ENCODE measurements at regions not wholly inside any gene's neighbourhood (a gene's known extent, or its start where the extent isn't known, plus 50 kb on each side); places are given as distances from the start of the nearest gene placed in this dataset.
"Not testable (repeated sequence)": the region's sequence is repeated elsewhere in the genome, so short reads cannot be mapped to it uniquely, and the experiment has no call there.

DNA sequence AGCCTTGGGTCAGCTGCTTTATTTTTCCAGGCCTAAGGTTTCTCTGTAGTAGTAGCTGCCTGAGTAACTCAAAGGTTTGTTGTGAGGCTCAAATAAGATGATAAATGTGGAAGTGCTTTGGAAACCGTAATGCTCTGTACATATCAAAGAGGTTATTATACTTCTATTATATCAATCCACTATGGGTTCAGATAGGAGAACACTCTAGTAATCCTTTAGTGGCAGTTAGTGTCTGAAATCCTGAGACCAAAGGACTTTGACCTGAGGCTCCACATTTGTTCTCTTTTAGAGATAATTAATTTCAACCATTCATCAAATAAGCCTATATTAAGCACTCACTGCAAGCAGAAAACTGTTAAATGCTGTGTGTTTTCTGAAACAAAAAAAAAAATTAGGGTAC lies 128.6 kb upstream of the BCL6 start:
- Histone ChIP-seq H3K27ac (ENCODE audit: low read length) (no peak overlapping the region), H3K9me3 (replicated peaks; ENCODE audit: control insufficient read depth, low read depth, low read length) (no peaks in the 10 kb centered on the region), H3K4me3 (ENCODE audit: low read length) (no peak overlapping the region), H3K27me3 (ENCODE audit: control insufficient read depth, insufficient read depth, low read length) (no peaks in the 10 kb centered on the region), H3K36me3 (ENCODE audit: control insufficient read depth, insufficient read depth, low read length) (no peaks in the 10 kb centered on the region), H3K4me1 (ENCODE audit: control insufficient read depth, insufficient read depth, low read length) (no peaks in the 10 kb centered on the region)
- no CpG with 5 or more reads among the region's 1 CpG for WGBS (ENCODE audit: insufficient coverage)
- no peak for DNase-seq

DNA sequence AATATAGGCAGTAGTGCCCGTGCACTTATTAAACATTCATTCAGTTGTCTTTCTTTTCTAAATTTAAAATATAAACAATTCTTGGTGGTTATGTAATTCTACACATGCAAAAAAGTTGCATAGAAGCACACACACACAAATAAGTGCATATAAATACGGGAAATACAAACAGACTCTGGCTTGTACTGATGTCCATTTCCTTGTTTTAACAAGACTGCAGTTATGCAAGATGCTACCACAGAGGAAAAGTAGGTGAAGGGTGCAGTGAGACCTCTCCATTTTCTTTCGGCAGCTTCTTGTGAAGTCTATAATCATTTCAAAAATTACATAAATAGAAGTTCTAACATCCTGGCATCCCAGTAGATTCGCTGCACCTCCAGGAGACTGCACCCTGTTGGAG lies 130.6 kb upstream of the BCL6 start:
- Histone ChIP-seq H3K27me3 (ENCODE audit: control insufficient read depth, insufficient read depth, low read length) (no peaks in the 10 kb centered on the region), H3K36me3 (ENCODE audit: control insufficient read depth, insufficient read depth, low read length) (no peaks in the 10 kb centered on the region), H3K4me1 (ENCODE audit: control insufficient read depth, insufficient read depth, low read length) (no peaks in the 10 kb centered on the region), H3K9me3 (replicated peaks; ENCODE audit: control insufficient read depth, low read depth, low read length) (no peaks in the 10 kb centered on the region), H3K27ac (ENCODE audit: low read length) (no peak overlapping the region), H3K4me3 (ENCODE audit: low read length) (no peak overlapping the region)
- WGBS (ENCODE audit: insufficient coverage): 100% methylated on average over 1 of the region's 4 CpGs
- DNase-seq: no peak

DNA sequence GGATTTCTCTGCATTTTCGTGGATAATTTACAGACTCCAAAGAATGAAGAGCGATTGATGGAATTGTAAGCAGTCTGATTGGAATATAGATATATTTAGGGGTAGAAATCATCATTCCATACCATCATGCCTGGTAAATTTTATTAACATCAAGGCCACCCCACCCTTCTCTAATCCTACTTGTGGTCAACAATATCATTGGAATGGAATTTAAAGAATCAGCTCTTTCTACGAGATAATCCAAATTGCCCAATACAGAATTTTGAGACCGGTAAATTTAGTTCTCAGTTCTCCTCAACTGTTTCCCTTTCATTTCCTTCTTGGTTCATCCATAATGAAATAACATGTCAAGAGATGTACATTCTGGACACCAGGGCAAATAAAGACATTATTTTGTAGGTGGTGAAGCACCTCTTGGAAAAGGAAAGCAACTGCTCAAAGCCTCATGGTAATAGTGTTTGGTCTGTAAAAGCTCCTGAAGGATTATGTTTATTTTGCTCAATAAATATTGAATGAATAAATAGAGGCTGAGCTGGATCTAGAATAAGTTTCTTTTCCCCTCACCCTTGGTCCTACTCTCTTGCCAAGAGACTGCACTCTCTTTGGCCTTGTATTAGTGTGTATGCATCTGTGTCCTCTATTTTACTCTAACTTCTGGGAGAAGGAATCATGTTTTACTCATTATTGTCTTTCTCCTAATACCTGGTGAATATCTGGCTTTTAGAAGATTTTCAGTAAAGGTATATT lies 133.7 kb upstream of the BCL6 start:
- no peak for DNase-seq
- no peaks in the 10 kb centered on the region for H3K27me3 ChIP-seq (ENCODE audit: control insufficient read depth, insufficient read depth, low read length)
- 80% methylated on average over 2 of the region's 4 CpGs for WGBS (ENCODE audit: insufficient coverage)

DNA sequence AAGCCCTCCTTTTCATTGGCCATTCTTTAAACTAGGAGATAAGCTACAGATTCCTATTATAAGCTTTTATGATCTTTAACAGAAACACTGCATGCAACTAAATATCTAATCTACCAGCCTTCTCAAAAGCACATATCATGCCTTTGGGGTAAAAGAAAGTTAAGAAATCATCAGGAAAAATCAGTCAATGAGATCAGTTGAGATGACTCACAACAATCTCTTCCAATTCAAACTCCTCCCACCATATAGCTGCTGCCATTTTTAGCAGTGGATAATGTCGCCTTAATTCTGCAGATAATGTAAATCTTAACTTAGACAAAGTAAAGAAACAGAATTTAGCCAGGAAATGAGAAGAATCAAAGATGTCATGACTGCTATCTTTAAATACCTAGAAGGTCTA lies 135.2 kb upstream of the BCL6 start:
- Histone ChIP-seq H3K9me3 (replicated peaks; ENCODE audit: control insufficient read depth, low read depth, low read length) (no peaks in the 10 kb centered on the region), H3K36me3 (ENCODE audit: control insufficient read depth, insufficient read depth, low read length) (no peaks in the 10 kb centered on the region), H3K27ac (ENCODE audit: low read length) (no peak overlapping the region), H3K4me3 (ENCODE audit: low read length) (no peak overlapping the region), H3K27me3 (ENCODE audit: control insufficient read depth, insufficient read depth, low read length) (no peaks in the 10 kb centered on the region), H3K4me1 (ENCODE audit: control insufficient read depth, insufficient read depth, low read length) (no peaks in the 10 kb centered on the region)
- no CpG with 5 or more reads among the region's 1 CpG for WGBS (ENCODE audit: insufficient coverage)
- no peak for DNase-seq

More for the DNA sequence above, 133.7 kb upstream of the BCL6 start:
- H3K36me3 ChIP-seq (ENCODE audit: control insufficient read depth, insufficient read depth, low read length): no peaks in the 10 kb centered on the region
- H3K4me3 ChIP-seq (ENCODE audit: low read length): no peak overlapping the region
- H3K4me1 ChIP-seq (ENCODE audit: control insufficient read depth, insufficient read depth, low read length): no peaks in the 10 kb centered on the region
- H3K9me3 ChIP-seq (replicated peaks; ENCODE audit: control insufficient read depth, low read depth, low read length): no peaks in the 10 kb centered on the region
- H3K27ac ChIP-seq (ENCODE audit: low read length): no peak overlapping the region

DNA sequence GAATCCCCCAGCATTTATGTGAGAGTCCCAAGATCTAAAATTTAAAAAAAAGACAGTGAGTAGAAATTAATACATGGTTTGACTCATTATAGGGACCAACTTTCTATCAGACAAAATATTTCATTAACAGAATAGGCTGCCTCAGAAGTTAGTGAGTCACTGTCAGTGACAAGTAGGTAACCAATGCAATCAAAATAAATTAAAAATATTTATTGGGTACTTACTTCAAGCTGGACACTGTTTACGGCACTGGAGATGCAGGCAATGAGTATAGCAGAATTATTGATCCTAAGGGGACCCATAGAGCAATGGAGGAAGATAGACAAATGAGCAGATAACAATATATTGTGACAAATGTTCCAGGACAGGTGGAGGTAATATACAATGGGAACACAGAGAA lies 135.6 kb upstream of the BCL6 start:
- Histone ChIP-seq H3K27ac (ENCODE audit: low read length) (no peak overlapping the region), H3K9me3 (replicated peaks; ENCODE audit: control insufficient read depth, low read depth, low read length) (no peaks in the 10 kb centered on the region), H3K36me3 (ENCODE audit: control insufficient read depth, insufficient read depth, low read length) (no peaks in the 10 kb centered on the region), H3K27me3 (ENCODE audit: control insufficient read depth, insufficient read depth, low read length) (no peaks in the 10 kb centered on the region), H3K4me1 (ENCODE audit: control insufficient read depth, insufficient read depth, low read length) (no peaks in the 10 kb centered on the region), H3K4me3 (ENCODE audit: low read length) (no peak overlapping the region)
- WGBS (ENCODE audit: insufficient coverage): 80% methylated on average over 1 of the region's 1 CpG
- no peak for DNase-seq

DNA sequence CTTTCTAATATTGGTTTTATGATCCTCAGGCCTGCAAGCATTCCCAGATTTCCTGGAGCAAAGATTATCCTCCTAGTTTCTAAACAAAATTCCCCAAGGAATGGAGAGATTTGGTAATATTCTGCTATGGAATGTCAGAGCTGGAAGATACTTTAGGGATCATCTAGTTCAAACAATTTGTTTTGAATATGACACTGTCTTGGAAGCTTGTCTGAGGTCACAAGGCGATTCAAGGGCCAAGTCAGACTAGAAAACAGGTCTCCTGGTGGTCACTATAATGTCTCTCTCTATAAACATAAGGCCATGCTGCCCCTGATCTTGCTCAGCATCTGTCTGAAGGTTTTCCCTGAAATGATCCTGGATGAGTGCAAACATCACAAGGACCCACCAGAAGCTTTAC lies 143.4 kb upstream of the BCL6 start:
- H3K9me3 ChIP-seq (replicated peaks; ENCODE audit: control insufficient read depth, low read depth, low read length): no peaks in the 10 kb centered on the region
- H3K4me3 ChIP-seq (ENCODE audit: low read length): no peak overlapping the region
- peaks cover 2% of the 10 kb centered on the region for H3K4me1 ChIP-seq (ENCODE audit: control insufficient read depth, insufficient read depth, low read length)
- H3K27ac ChIP-seq (ENCODE audit: low read length): no peak overlapping the region
- no peaks in the 10 kb centered on the region for H3K27me3 ChIP-seq (ENCODE audit: control insufficient read depth, insufficient read depth, low read length)
- peak; percentile 61 for DNase-seq
- 29% methylated on average over 1 of the region's 1 CpG for WGBS (ENCODE audit: insufficient coverage)
- H3K36me3 ChIP-seq (ENCODE audit: control insufficient read depth, insufficient read depth, low read length): no peaks in the 10 kb centered on the region

DNA sequence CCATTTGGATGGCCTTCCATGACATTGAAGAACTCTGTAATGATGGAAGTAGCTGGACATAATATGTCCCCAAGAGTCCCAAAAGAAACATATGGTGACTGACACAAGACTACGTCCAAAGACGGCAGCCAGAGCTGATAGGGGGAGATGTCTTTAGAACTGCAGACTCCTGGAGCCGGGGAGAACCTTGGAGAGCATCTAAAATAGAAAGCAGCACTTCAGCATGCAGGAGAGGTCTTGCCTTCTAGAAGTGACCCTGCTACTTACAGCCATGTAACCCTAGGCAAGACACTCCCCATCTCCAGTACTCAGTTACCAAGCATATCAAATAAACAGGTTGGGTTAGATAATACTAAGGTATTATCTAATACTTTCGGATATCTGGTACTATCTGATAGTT lies 143.8 kb upstream of the BCL6 start:
- no peaks in the 10 kb centered on the region for H3K36me3 ChIP-seq (ENCODE audit: control insufficient read depth, insufficient read depth, low read length)
- H3K4me1 ChIP-seq (ENCODE audit: control insufficient read depth, insufficient read depth, low read length): peaks cover 2% of the 10 kb centered on the region
- H3K27me3 ChIP-seq (ENCODE audit: control insufficient read depth, insufficient read depth, low read length): no peaks in the 10 kb centered on the region
- no CpG with 5 or more reads among the region's 4 CpGs for WGBS (ENCODE audit: insufficient coverage)
- H3K27ac ChIP-seq (ENCODE audit: low read length): no peak overlapping the region
- H3K4me3 ChIP-seq (ENCODE audit: low read length): no peak overlapping the region
- no peaks in the 10 kb centered on the region for H3K9me3 ChIP-seq (replicated peaks; ENCODE audit: control insufficient read depth, low read depth, low read length)
- DNase-seq: no peak

DNA sequence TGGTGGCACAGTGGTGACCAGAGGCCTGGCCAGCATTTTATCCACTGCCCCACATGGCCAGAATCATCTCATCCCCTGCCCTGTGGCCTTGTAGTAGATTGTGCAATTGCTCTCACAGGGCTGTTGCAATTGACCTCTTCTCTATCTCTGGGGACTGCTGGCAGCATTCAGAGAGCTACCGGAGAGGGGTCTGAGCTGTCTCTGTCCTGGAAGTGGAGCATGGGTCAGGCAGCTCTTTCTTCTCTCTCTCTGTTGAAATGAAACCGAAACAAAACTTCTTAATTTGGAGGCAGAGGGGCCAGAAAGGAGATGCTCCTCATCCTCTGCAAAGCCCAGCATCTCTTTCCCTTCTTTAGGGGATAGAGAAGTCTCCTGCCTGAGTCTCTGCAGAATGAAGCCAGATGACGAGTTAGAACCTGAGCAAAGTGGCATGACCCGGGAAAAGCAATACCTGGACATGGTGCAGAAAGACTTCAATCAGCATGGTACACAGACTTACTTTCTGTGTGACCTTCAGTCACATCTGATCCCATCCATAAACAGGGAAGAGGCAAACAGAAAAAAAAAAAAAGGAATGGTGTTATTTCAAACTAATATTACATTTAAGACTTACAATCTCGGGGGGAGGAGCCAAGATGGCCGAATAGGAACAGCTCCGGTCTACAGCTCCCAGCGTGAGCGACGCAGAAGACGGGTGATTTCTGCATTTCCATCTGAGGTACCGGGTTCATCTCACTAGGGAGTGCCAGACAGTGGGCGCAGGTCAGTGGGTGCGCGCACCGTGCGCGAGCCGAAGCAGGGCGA lies 144.5 kb upstream of the BCL6 start:
- Histone ChIP-seq H3K27ac (ENCODE audit: low read length) (no peak overlapping the region), H3K36me3 (ENCODE audit: control insufficient read depth, insufficient read depth, low read length) (no peaks in the 10 kb centered on the region), H3K4me3 (ENCODE audit: low read length) (no peak overlapping the region), H3K27me3 (ENCODE audit: control insufficient read depth, insufficient read depth, low read length) (no peaks in the 10 kb centered on the region), H3K9me3 (replicated peaks; ENCODE audit: control insufficient read depth, low read depth, low read length) (no peaks in the 10 kb centered on the region), H3K4me1 (ENCODE audit: control insufficient read depth, insufficient read depth, low read length) (peaks cover 2% of the 10 kb centered on the region)
- 86% methylated on average over 7 of the region's 20 CpGs for WGBS (ENCODE audit: insufficient coverage)
- DNase-seq: no peak

DNA sequence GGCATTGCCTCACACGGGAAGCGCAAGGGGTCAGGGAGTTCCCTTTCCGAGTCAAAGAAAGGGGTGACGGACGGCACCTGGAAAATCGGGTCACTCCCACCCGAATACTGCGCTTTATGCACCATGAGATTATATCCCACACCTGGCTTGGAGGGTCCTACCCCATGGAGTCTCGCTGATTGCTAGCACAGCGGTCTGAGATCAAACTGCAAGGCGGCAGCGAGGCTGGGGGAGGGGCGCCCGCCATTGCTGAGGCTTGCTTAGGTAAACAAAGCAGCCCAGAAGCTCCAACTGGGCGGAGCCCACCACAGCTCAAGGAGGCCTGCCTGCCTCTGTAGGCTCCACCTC lies 145.1 kb upstream of the BCL6 start:
- not testable (repeated sequence) for H3K4me1 ChIP-seq (ENCODE audit: control insufficient read depth, insufficient read depth, low read length); H3K36me3 ChIP-seq (ENCODE audit: control insufficient read depth, insufficient read depth, low read length); H3K27ac ChIP-seq (ENCODE audit: low read length); H3K4me3 ChIP-seq (ENCODE audit: low read length); H3K9me3 ChIP-seq (replicated peaks; ENCODE audit: control insufficient read depth, low read depth, low read length); DNase-seq; H3K27me3 ChIP-seq (ENCODE audit: control insufficient read depth, insufficient read depth, low read length)
- 96% methylated on average over 7 of the region's 15 CpGs for WGBS (ENCODE audit: insufficient coverage)

DNA sequence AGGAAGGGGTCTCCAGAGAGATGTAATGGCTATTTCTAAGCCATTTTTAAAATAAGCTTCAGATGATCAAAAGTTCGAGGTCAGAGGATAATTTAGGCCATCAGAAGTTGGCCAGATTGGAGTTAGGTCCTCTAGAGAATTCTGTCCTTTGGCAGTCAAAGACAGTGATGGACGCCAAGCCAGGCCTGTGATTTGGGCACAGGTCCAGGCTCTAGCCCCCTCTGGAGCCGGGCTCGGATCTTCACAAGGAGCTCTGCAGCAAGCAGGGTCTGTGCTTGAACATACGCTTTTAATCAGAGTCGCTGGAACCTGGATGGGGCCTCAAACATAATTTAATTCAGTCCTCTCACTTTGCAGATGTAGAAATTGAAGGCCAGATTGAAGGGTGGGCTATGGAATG lies 151.4 kb upstream of the BCL6 start:
- peaks cover 3% of the 10 kb centered on the region for H3K4me1 ChIP-seq (ENCODE audit: control insufficient read depth, insufficient read depth, low read length)
- WGBS (ENCODE audit: insufficient coverage): 46% methylated on average over 3 of the region's 6 CpGs
- no peak overlapping the region for H3K27ac ChIP-seq (ENCODE audit: low read length)
- H3K27me3 ChIP-seq (ENCODE audit: control insufficient read depth, insufficient read depth, low read length): no peaks in the 10 kb centered on the region
- H3K36me3 ChIP-seq (ENCODE audit: control insufficient read depth, insufficient read depth, low read length): no peaks in the 10 kb centered on the region
- H3K4me3 ChIP-seq (ENCODE audit: low read length): no peak overlapping the region
- no peaks in the 10 kb centered on the region for H3K9me3 ChIP-seq (replicated peaks; ENCODE audit: control insufficient read depth, low read depth, low read length)
- DNase-seq: peak; percentile 85

All from muscle of leg (tissue), 3 donors.